ENCODE measurements at regions not wholly inside any gene's neighbourhood (a gene's known extent, or its start where the extent isn't known, plus 50 kb on each side); places are given as distances from the start of the nearest gene placed in this dataset.
A peak's percentile ranks its signal among the peaks of the same experiment; 100 is the strongest.

DNA sequence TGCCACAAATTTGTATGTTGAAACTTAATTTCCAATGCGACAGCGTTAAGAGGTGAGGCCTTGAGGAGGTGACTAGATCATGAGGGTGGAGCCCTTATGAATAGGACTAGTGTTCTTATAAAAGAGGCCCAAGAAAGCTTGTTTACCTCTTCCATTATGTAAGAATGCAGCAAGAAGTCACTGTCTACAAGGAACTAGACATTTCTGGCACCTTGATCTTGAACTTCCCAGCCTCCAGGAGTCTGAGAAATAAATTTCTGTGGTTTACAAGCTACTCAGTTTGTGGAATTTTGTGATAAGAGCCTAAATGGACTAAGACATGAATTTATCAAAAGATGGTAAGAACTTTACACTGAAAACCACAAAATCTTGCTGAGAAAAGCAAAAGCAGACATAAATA is 173.6 kb upstream of the SGK1 start:
- WGBS (ENCODE audit: missing lambda C conversion rate): 85% methylated on average over 2 of the region's 2 CpGs
- Histone ChIP-seq H3K4me2 (no peak overlapping the region), H3K27ac (no peak overlapping the region), H3K4me1 (peaks cover 13% of the 10 kb centered on the region), H3K4me3 (no peak overlapping the region), H3K9me3 (no peaks in the 10 kb centered on the region)
- ChIA-PET CTCF (interaction anchor here (1.1 kb wide), 1 partner anchor 10 kb away, joined by 3 read pairs; no protein-coding TSS in a partner anchor), POLR2A (no interaction called here)
- TF ChIP-seq, protein P1, sequence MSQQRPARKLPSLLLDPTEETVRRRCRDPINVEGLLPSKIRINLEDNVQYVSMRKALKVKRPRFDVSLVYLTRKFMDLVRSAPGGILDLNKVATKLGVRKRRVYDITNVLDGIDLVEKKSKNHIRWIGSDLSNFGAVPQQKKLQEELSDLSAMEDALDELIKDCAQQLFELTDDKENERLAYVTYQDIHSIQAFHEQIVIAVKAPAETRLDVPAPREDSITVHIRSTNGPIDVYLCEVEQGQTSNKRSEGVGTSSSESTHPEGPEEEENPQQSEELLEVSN (IDR thresholded peaks at IDR 0.05; ENCODE audit: borderline replicate concordance, low read depth): no peak
- no peak for TF ChIP-seq HOXB5 (CRISPR knock-in tag; IDR thresholded peaks at IDR 0.05)
- no peak for TF ChIP-seq ESRRA (IDR thresholded peaks at IDR 0.05; ENCODE audit: borderline replicate concordance, low read length)
- TF ChIP-seq HOXB13 (CRISPR knock-in tag; IDR thresholded peaks at IDR 0.05; ENCODE audit: low read depth): no peak
- FAIRE-seq: no peak
- DNase-seq (ENCODE audit: low read depth in 1 of 2, low spot score in 1 of 2): peak in 1 of 2 experiments; percentile 32
- ATAC-seq: no peak

DNA sequence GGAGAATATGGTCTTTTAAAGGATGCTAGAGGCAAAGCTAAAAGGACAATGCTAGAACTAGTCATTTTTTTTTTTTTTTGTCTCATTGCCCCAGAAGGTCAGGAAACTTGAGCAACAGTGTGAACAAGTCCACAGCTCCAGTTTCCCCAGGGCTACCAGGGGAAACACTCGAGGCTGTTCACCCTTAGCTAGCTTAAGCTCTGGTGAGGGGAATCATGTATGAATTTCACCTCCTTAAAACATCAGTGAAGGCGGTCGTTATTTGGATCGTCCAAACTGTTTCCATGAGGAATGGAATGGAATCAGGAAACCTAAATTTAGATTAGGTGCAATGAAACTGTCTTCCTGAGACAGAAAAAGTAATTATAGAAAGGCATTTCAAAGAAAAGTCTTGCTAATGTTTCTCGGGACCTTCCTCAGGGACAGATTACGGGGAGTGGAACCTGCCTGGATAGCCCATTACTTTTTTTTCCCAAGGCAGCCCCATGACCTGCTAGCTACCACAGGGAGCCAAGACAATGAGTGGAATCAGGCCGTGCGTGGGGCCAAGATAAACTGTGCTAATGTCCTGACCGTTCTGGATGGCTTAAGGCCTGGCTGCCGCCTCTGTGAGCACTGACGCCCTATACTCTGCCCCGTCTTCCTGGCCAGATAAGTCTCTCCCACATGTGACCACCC is 164.8 kb upstream of the SGK1 start:
- no peak overlapping the region for H3K4me3 ChIP-seq
- DNase-seq (ENCODE audit: low read depth in 1 of 2, low spot score in 1 of 2): no peak
- FAIRE-seq: no peak
- TF ChIP-seq, protein P2, sequence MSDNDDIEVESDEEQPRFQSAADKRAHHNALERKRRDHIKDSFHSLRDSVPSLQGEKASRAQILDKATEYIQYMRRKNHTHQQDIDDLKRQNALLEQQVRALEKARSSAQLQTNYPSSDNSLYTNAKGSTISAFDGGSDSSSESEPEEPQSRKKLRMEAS (IDR thresholded peaks at IDR 0.05): no peak
- no peak for TF ChIP-seq NR3C1 (IDR thresholded peaks at IDR 0.05)
- peak overlapping the region in 1 of 2 experiments; percentile 56; a peak in 2 of 6 replicates for H3K27ac ChIP-seq
- peaks cover 18% of the 10 kb centered on the region for H3K4me1 ChIP-seq
- H3K4me2 ChIP-seq: no peak overlapping the region
- no peaks in the 10 kb centered on the region for H3K9me3 ChIP-seq
- WGBS (ENCODE audit: missing lambda C conversion rate): 82% methylated on average over 12 of the region's 12 CpGs
- ATAC-seq: no peak
- ChIA-PET CTCF (interaction anchor here (1.3 kb wide), 1 partner anchor 16 kb away, joined by 3 read pairs; no protein-coding TSS in a partner anchor), POLR2A (no interaction called here)

DNA sequence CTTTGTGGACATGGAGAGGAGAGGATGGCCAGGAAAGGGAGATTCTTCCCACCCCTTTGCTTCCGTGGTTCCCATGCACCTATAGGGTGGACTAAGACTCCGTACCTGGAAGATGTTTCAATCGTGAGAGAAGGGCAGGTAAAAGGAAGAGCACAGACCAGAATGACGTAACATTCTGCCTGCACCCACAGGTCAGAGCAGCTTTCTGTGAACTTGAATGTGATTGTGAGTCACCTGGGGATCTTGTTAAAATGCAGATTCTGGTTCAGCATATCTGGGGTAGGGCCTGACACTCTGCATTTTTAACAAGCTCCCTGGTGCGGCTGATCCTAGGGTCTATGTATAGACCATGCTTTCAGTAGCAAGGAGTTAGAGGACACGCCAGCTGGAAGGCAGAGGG is 164.1 kb upstream of the SGK1 start:
- WGBS (ENCODE audit: missing lambda C conversion rate): 82% methylated on average over 6 of the region's 6 CpGs
- ChIA-PET POLR2A (no interaction called here), CTCF (interaction anchor here (0.8 to 1.3 kb wide), 2 partner anchors 10 to 13 kb away, joined by 3 read pairs; no protein-coding TSS in a partner anchor)
- TF ChIP-seq RNF2 (IDR thresholded peaks at IDR 0.05; ENCODE audit: borderline replicate concordance, low read depth) (no peak), FOSL2 (IDR thresholded peaks at IDR 0.05) (no peak), FOSL2 (CRISPR knock-in tag; IDR thresholded peaks at IDR 0.05) (no peak), RFX5 (IDR thresholded peaks at IDR 0.05) (no peak), TFCP2L1 (CRISPR knock-in tag; IDR thresholded peaks at IDR 0.05) (no peak), CEBPB (IDR thresholded peaks at IDR 0.05) (no peak), CBX8 (IDR thresholded peaks at IDR 0.05) (no peak), NFE2L2 (conservative IDR thresholded peaks at IDR 0.05; ENCODE audit: low read length) (no peak), SREBF2 (IDR thresholded peaks at IDR 0.05) (no peak), POLR2AphosphoS2 (conservative IDR thresholded peaks at IDR 0.05; ENCODE audit: low read length) (no peak), RCOR1 (IDR thresholded peaks at IDR 0.05; ENCODE audit: low read depth, low read length) (no peak), NPAS2 (CRISPR knock-in tag; IDR thresholded peaks at IDR 0.05; ENCODE audit: borderline replicate concordance) (no peak), HOXB5 (CRISPR knock-in tag; IDR thresholded peaks at IDR 0.05) (no peak), HDAC2 (IDR thresholded peaks at IDR 0.05) (no peak), CHD2 (IDR thresholded peaks at IDR 0.05; ENCODE audit: low read length, partially characterized antibody) (no peak)
- TF ChIP-seq, protein P3, sequence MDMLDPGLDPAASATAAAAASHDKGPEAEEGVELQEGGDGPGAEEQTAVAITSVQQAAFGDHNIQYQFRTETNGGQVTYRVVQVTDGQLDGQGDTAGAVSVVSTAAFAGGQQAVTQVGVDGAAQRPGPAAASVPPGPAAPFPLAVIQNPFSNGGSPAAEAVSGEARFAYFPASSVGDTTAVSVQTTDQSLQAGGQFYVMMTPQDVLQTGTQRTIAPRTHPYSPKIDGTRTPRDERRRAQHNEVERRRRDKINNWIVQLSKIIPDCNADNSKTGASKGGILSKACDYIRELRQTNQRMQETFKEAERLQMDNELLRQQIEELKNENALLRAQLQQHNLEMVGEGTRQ (IDR thresholded peaks at IDR 0.05): no peak
- TF ChIP-seq, protein P2 (IDR thresholded peaks at IDR 0.05): no peak
- TF ChIP-seq, protein P4, sequence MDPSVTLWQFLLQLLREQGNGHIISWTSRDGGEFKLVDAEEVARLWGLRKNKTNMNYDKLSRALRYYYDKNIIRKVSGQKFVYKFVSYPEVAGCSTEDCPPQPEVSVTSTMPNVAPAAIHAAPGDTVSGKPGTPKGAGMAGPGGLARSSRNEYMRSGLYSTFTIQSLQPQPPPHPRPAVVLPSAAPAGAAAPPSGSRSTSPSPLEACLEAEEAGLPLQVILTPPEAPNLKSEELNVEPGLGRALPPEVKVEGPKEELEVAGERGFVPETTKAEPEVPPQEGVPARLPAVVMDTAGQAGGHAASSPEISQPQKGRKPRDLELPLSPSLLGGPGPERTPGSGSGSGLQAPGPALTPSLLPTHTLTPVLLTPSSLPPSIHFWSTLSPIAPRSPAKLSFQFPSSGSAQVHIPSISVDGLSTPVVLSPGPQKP (IDR thresholded peaks at IDR 0.05; ENCODE audit: low read depth, low read length): no peak
- TF ChIP-seq, protein P5, sequence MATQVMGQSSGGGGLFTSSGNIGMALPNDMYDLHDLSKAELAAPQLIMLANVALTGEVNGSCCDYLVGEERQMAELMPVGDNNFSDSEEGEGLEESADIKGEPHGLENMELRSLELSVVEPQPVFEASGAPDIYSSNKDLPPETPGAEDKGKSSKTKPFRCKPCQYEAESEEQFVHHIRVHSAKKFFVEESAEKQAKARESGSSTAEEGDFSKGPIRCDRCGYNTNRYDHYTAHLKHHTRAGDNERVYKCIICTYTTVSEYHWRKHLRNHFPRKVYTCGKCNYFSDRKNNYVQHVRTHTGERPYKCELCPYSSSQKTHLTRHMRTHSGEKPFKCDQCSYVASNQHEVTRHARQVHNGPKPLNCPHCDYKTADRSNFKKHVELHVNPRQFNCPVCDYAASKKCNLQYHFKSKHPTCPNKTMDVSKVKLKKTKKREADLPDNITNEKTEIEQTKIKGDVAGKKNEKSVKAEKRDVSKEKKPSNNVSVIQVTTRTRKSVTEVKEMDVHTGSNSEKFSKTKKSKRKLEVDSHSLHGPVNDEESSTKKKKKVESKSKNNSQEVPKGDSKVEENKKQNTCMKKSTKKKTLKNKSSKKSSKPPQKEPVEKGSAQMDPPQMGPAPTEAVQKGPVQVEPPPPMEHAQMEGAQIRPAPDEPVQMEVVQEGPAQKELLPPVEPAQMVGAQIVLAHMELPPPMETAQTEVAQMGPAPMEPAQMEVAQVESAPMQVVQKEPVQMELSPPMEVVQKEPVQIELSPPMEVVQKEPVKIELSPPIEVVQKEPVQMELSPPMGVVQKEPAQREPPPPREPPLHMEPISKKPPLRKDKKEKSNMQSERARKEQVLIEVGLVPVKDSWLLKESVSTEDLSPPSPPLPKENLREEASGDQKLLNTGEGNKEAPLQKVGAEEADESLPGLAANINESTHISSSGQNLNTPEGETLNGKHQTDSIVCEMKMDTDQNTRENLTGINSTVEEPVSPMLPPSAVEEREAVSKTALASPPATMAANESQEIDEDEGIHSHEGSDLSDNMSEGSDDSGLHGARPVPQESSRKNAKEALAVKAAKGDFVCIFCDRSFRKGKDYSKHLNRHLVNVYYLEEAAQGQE (IDR thresholded peaks at IDR 0.05): no peak
- TF ChIP-seq, protein P6, sequence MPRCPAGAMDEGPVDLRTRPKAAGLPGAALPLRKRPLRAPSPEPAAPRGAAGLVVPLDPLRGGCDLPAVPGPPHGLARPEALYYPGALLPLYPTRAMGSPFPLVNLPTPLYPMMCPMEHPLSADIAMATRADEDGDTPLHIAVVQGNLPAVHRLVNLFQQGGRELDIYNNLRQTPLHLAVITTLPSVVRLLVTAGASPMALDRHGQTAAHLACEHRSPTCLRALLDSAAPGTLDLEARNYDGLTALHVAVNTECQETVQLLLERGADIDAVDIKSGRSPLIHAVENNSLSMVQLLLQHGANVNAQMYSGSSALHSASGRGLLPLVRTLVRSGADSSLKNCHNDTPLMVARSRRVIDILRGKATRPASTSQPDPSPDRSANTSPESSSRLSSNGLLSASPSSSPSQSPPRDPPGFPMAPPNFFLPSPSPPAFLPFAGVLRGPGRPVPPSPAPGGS (IDR thresholded peaks at IDR 0.05): no peak
- TF ChIP-seq, protein P7, sequence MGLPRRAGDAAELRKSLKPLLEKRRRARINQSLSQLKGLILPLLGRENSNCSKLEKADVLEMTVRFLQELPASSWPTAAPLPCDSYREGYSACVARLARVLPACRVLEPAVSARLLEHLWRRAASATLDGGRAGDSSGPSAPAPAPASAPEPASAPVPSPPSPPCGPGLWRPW (IDR thresholded peaks at IDR 0.05): no peak
- Histone ChIP-seq H3K4me1 (peaks cover 18% of the 10 kb centered on the region), H3K27ac (peak overlapping the region in 1 of 2 experiments; percentile 56; a peak in 3 of 6 replicates), H3K4me2 (no peak overlapping the region), H3K9me3 (no peaks in the 10 kb centered on the region), H3K4me3 (no peak overlapping the region)
- FAIRE-seq: no peak
- no peak for ATAC-seq
- DNase-seq (ENCODE audit: low read depth in 1 of 2, low spot score in 1 of 2): no peak
